Fibroblast of the aortic adventitia (primary cell): ENCODE measurements at regions not wholly inside any gene's neighbourhood (a gene's known extent, or its start where the extent isn't known, plus 50 kb on each side); places are given as distances from the start of the nearest gene placed in this dataset.

ENCODE experiments used
- DNase-seq: peaks from one replicate; pipeline ENCODE4 v3.0.0-alpha.2; 2010; ENCODE audit warnings: low read depth
- H3K4me3 ChIP-seq: 2 replicates; pipeline ENCODE4 v1.5.1; 2011; ENCODE audit warnings: low read depth, mild to moderate bottlenecking, control low read depth, low read length, moderate library complexity
- CTCF ChIP-seq: IDR thresholded peaks from 2 replicates; pipeline ENCODE4 v1.5.1; 2011; ENCODE audit warnings: mild to moderate bottlenecking, low read length, control low read depth, inconsistent platforms; ENCODE audit not compliant: insufficient read depth

- no peak overlapping the region for H3K4me3 ChIP-seq
- peak; percentile 59 for DNase-seq
- TF ChIP-seq CTCF = no peak
These were observed 309.7 kb upstream of the C2CD4B start for GRCh38 chr15:62474771-62475124.

DNA sequence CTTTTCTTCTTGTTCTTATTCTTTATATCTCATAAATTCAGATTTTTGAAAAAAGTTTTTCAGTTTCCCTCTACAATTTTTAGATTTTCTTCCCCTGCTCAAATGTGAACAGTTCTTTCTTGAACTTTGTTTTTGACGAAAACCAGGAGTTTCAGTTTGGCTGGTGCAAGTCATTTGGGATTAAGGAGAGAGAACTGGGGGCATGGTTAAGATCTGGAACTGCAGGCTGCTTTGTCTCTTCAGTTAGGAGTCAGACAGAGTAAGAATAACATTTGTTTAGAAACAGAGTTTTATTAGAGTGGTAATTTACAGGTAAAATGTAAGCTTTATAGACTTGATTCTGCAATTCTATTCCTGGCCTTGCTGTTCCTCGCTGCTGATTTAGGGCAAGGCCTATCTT is 310.5 kb upstream of the C2CD4B start:
- no peak overlapping the region for H3K4me3 ChIP-seq
- DNase-seq = peak; percentile 70
- TF ChIP-seq CTCF = no peak

- no peak overlapping the region for H3K4me3 ChIP-seq
- TF ChIP-seq CTCF = no peak
- DNase-seq = no peak
These were observed 311.1 kb upstream of the C2CD4B start for GRCh38 chr15:62476163-62476562.

GRCh38 chr15:62477929-62478328 is 312.8 kb upstream of the C2CD4B start:
- no peak overlapping the region for H3K4me3 ChIP-seq
- DNase-seq = no peak
- no peak for TF ChIP-seq CTCF

- peak; percentile 22 for TF ChIP-seq CTCF
- no peak overlapping the region for H3K4me3 ChIP-seq
- DNase-seq = no peak
These were observed 317.8 kb upstream of the C2CD4B start for GRCh38 chr15:62482785-62483429.

DNA sequence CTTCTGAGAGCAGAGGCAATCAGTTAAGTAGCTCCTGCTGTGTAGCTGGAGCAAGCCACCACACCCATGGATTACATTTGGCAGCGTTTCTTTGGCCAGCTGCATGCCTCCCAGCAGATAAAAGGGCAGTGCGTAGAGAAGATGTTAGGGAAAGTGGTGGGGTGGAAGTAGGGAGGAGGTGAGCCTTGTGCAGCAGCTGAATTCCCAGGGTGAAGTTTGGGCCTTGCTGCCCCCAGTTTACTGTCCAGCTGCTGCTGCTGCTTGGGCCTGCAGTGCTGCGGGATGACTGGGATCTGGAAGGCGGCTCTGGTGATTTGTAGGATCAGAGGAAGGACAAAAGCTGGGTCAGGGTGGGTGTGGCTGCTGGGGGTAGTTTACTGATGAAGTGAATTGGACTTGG is 318.7 kb upstream of the C2CD4B start:
- TF ChIP-seq CTCF = no peak
- no peak overlapping the region for H3K4me3 ChIP-seq
- peak; percentile 83 for DNase-seq

- no peak for TF ChIP-seq CTCF
- H3K4me3 ChIP-seq = no peak overlapping the region
- DNase-seq = no peak
These were observed 320.2 kb upstream of the C2CD4B start for GRCh38 chr15:62485170-62485720.
